Endothelial cell of umbilical vein (primary cell): ENCODE measurements at regions not wholly inside any gene's neighbourhood (a gene's known extent, or its start where the extent isn't known, plus 50 kb on each side); places are given as distances from the start of the nearest gene placed in this dataset.

Experiments used
- BruUV-seq: library from RNA; stranded (reverse); fragments of 400-500 nt; replicated peaks from 2 replicates; lab custom pipeline; 2021; lab: Mats Ljungman, UMichigan
- CTCF ChIA-PET: fragments of 300-600, 350-600 bp; sonication (Branson Sonifier 250); formaldehyde crosslinking; loops from one replicate; lab custom pipeline; 2021; ENCODE audit warnings: antibody characterized with exemption, inconsistent platforms; lab: Charles Lee
- POLR2A ChIA-PET: fragments of 300-600, 350-600 bp; sonication (Branson Sonifier 250); formaldehyde crosslinking; loops from one replicate; lab custom pipeline; 2021; ENCODE audit warnings: antibody characterized with exemption, inconsistent platforms; lab: Charles Lee
- DNase-seq: peaks from one replicate; pipeline ENCODE4 v3.0.0-alpha.2; 2011; ENCODE audit warnings: low read depth, low spot score
- FAIRE-seq: peaks from 2 replicates; lab custom pipeline; 2011; peaks lifted over from hg19 to GRCh38; lab: Jason Lieb, UNC
- H2AFZ ChIP-seq: 2 replicates; pipeline ENCODE4 v1.6.0; 2012; ENCODE audit warnings: low read depth, low read length, control low read depth, inconsistent platforms
- H3K27ac ChIP-seq: 2 replicates; pipeline ENCODE4 v1.5.1; 2011; ENCODE audit warnings: low read depth, mild to moderate bottlenecking, control low read depth, low read length, moderate library complexity; ENCODE audit not compliant: insufficient read depth
- H3K27me3 ChIP-seq, 2 experiments: 2 replicates each; pipeline versions ENCODE4 v1.6.0 to v1.6.1; 2011; ENCODE audit warnings: low read length in 2 of 2, mixed read lengths in 1 of 2; ENCODE audit not compliant: control insufficient read depth in 2 of 2, insufficient read depth in 2 of 2
- H3K36me3 ChIP-seq, 2 experiments: 2 replicates in 1 of 2; 3 replicates in 1 of 2; pipeline ENCODE4 v1.5.1; 2011; ENCODE audit warnings: low read length in 2 of 2, mild to moderate bottlenecking in 1 of 2, moderate library complexity in 1 of 2; ENCODE audit not compliant: control insufficient read depth in 2 of 2, insufficient read depth in 2 of 2; ENCODE audit errors: extremely low read depth in 1 of 2
- H3K4me1 ChIP-seq: 3 replicates; pipeline ENCODE4 v1.5.1; 2011; ENCODE audit warnings: mild to moderate bottlenecking, low read length; ENCODE audit not compliant: control insufficient read depth, insufficient read depth; ENCODE audit errors: extremely low read depth
- H3K4me2 ChIP-seq: 2 replicates; pipeline ENCODE4 v1.6.1; 2011; ENCODE audit warnings: low read length, control low read depth, mixed read lengths; ENCODE audit not compliant: insufficient read depth
- H3K4me3 ChIP-seq, 3 experiments: fragments of 200-600 bp in 1 of 3; sonication (generic), shearing (Covaris generic) in 1 of 3; replicated peaks in 1 of 3; 2 replicates each; pipeline ENCODE4 v1.5.1; 2011 to 2016; ENCODE audit warnings: control low read depth in 3 of 3, low read length in 3 of 3, mild to moderate bottlenecking in 2 of 3, inconsistent platforms in 1 of 3, low read depth in 1 of 3, moderate library complexity in 1 of 3; ENCODE audit not compliant: insufficient read depth in 1 of 3
- H3K79me2 ChIP-seq: 2 replicates; pipeline ENCODE4 v1.6.0; 2012; ENCODE audit warnings: low read length, inconsistent platforms; ENCODE audit not compliant: control insufficient read depth, insufficient read depth
- H3K9ac ChIP-seq: replicated peaks from 2 replicates; pipeline ENCODE3; 2011; ENCODE audit warnings: low read length, control low read depth; ENCODE audit not compliant: insufficient read depth; ENCODE audit errors: extremely low read depth
- H3K9me1 ChIP-seq: replicated peaks from 3 replicates; pipeline ENCODE4 v1.6.0; 2011; ENCODE audit warnings: mild to moderate bottlenecking, low read length; ENCODE audit not compliant: control insufficient read depth, insufficient read depth; ENCODE audit errors: extremely low read depth
- H3K9me3 ChIP-seq: replicated peaks from 2 replicates; pipeline ENCODE4 v1.5.1; 2012; ENCODE audit warnings: low read length, inconsistent platforms; ENCODE audit not compliant: control insufficient read depth, insufficient read depth
- H4K20me1 ChIP-seq: replicated peaks from 2 replicates; pipeline ENCODE3; 2011; ENCODE audit warnings: mild to moderate bottlenecking, low read length; ENCODE audit not compliant: control insufficient read depth, insufficient read depth; ENCODE audit errors: extremely low read depth
- CTCF ChIP-seq, 2 donors: IDR thresholded peaks; 1 replicate in 1 of 2; 2 replicates in 1 of 2; pipeline ENCODE4 v1.5.1; 2011; ENCODE audit warnings: low read length in 2 of 2, mild to moderate bottlenecking in 2 of 2, moderate library complexity in 2 of 2, control low read depth in 1 of 2, inconsistent platforms in 1 of 2, low read depth in 1 of 2; ENCODE audit not compliant: insufficient read depth in 1 of 2; ENCODE audit errors: extremely low read depth in 1 of 2
- EZH2 ChIP-seq: IDR thresholded peaks from 2 replicates; pipeline ENCODE4 v1.6.1; 2012; ENCODE audit warnings: borderline replicate concordance, low read depth, mild to moderate bottlenecking, moderate library complexity, low read length, inconsistent platforms; ENCODE audit not compliant: severe bottlenecking
- JUN ChIP-seq: IDR thresholded peaks from 2 replicates; pipeline ENCODE4 v1.6.1; 2011; ENCODE audit warnings: borderline replicate concordance, low read depth; ENCODE audit not compliant: insufficient read length, insufficient read depth
- MYC ChIP-seq: IDR thresholded peaks from one replicate; pipeline ENCODE4 v1.6.1; 2011; ENCODE audit warnings: mild to moderate bottlenecking, low read depth, low read length
- POLR2A ChIP-seq: IDR thresholded peaks from 2 replicates; pipeline ENCODE4 v1.6.1; 2012; ENCODE audit warnings: low read depth, mild to moderate bottlenecking, control low read depth, low read length
- dilution Hi-C: fragments of 300-500 bp; cut with MboI; formaldehyde crosslinking; loops from one replicate; pipeline ENCODE4 v1.15.0; 2019; ENCODE audit warnings: low sequenced_read_pairs; ENCODE audit not compliant: extremely low pct_ligation_motif_present
- intact Hi-C: fragments of 100-400 bp; cut with micrococcal nuclease; formaldehyde crosslinking; loops from one replicate; pipeline ENCODE4 v1.10.0; 2022
- TF ChIP-seq, protein P1 (sequence below): IDR thresholded peaks from 2 replicates; pipeline ENCODE4 v1.6.1; 2011; ENCODE audit not compliant: insufficient read depth, insufficient read length

DNA sequence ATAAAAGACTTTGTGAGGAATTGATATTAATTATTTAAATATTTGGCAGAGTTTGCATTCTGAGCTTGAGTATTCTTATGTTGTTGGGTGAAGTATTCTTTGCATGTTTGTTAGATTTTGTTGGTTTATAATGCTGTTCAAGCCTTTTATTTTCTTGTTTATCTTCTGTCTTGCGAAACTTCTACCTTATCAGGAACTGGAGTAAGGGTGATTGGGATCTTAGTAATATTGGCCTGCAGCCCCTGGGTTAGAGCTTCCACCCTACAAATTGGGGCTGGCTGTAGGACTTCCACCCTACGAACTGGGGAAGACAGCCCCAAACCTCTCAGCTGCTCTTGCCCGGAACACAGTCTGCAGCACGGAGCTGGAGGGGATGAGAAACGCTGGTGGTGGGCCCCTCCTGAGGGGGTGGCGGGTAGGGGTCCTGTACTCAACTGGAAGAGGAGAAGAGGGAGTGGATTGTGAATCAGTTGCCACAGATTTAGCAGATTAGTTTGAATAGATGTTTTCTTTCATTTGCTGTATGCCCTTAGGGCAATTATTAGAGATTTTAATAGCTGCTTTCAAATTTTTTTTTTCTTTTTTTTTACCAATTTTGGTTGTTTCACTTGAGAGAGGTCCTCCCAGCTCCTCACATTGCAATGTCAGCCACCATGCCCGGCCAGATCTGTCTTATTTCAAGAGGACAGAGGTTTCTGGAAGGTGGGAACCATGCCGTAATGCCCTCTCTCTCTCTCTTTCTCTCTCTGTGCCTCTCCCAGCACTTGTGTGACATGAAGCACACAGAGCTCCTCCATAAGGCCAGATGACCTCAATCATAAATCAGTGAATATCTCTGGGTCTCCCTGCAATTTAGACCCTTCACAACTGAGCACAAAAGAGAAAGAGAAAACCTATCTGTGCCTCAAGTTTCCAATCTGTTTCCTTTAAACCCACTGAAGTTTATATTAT, 123.4 kb downstream of the DICER1 start:
- Histone ChIP-seq H3K9me1 (no peaks in the 10 kb centered on the region), H3K36me3 (no peaks in the 10 kb centered on the region), H3K27ac (no peak overlapping the region), H3K4me3 (no peak overlapping the region), H4K20me1 (no peaks in the 10 kb centered on the region), H3K79me2 (no peaks in the 10 kb centered on the region), H3K27me3 (no peaks in the 10 kb centered on the region), H3K9me3 (no peaks in the 10 kb centered on the region), H3K4me1 (peaks cover 2% of the 10 kb centered on the region), H3K4me2 (no peak overlapping the region), H3K9ac (no peak overlapping the region), H2AFZ (no peak overlapping the region)
- POLR2A ChIA-PET: no interaction called here
- BruUV-seq: no TSS peak
- intact Hi-C loops (no loop called here), dilution Hi-C loops (no loop called here)
- FAIRE-seq: no peak
- CTCF ChIA-PET: no interaction called here
- TF ChIP-seq, protein P1, sequence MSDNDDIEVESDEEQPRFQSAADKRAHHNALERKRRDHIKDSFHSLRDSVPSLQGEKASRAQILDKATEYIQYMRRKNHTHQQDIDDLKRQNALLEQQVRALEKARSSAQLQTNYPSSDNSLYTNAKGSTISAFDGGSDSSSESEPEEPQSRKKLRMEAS: no peak
- TF ChIP-seq CTCF (IDR thresholded peaks at IDR 0.05; ENCODE audit: extremely low read depth in 1 of 2, insufficient read depth in 1 of 2, low read depth in 1 of 2, low read length in 2 of 2): no peak
- no peak for DNase-seq

GRCh38 chr14:95033031-95033430, 124.3 kb downstream of the DICER1 start:
- no peaks in the 10 kb centered on the region for H3K79me2 ChIP-seq
- no peak overlapping the region for H2AFZ ChIP-seq
- no peaks in the 10 kb centered on the region for H3K36me3 ChIP-seq
- H3K9ac ChIP-seq: no peak overlapping the region
- no peaks in the 10 kb centered on the region for H3K27me3 ChIP-seq
- ChIA-PET CTCF (no interaction called here), POLR2A (no interaction called here)
- dilution Hi-C loops: no loop called here
- H3K9me1 ChIP-seq: no peaks in the 10 kb centered on the region
- DNase-seq: no peak
- intact Hi-C loops: no loop called here
- TF ChIP-seq CTCF (IDR thresholded peaks at IDR 0.05; ENCODE audit: extremely low read depth in 1 of 2, insufficient read depth in 1 of 2, low read depth in 1 of 2, low read length in 2 of 2): no peak
- TF ChIP-seq MYC: no peak
- no peak for TF ChIP-seq POLR2A
- TF ChIP-seq EZH2: no peak
- no peak for TF ChIP-seq JUN
- H3K27ac ChIP-seq: no peak overlapping the region
- no peak for FAIRE-seq
- H3K4me2 ChIP-seq: no peak overlapping the region
- H3K4me3 ChIP-seq: no peak overlapping the region
- H4K20me1 ChIP-seq: no peaks in the 10 kb centered on the region
- BruUV-seq: no TSS peak
- no peaks in the 10 kb centered on the region for H3K9me3 ChIP-seq
- peaks cover 2% of the 10 kb centered on the region for H3K4me1 ChIP-seq
